GM10248 (cell line): ENCODE measurements at regions not wholly inside any gene's neighbourhood (a gene's known extent, or its start where the extent isn't known, plus 50 kb on each side); places are given as distances from the start of the nearest gene placed in this dataset.

Experiments used
- CTCF ChIA-PET: fragments of 300-600 bp; sonication (Branson Sonifier 250); formaldehyde crosslinking; extraction: SDS; loops from one replicate; lab custom pipeline; 2021; ENCODE audit warnings: antibody characterized with exemption; lab: Yijun Ruan, JAX
- POLR2A ChIA-PET: fragments of 350-650 bp; sonication (Branson Sonifier 250); formaldehyde crosslinking; extraction: SDS; loops from one replicate; lab custom pipeline; 2020; ENCODE audit warnings: antibody characterized with exemption; lab: Yijun Ruan, JAX
- DNase-seq: peaks from one replicate; pipeline ENCODE4 v3.0.0; 2012; ENCODE audit errors: extremely low spot score
- TF ChIP-seq, protein P1 (sequence below): IDR thresholded peaks from 2 replicates; pipeline ENCODE4 v1.5.1; 2012; ENCODE audit warnings: mild to moderate bottlenecking, low read depth; ENCODE audit errors: extremely low read depth, missing control alignments, control extremely low read depth

- ChIA-PET CTCF (interaction anchor here (0.7 to 3.1 kb wide), 3 partner anchors 13 to 33 kb away, joined by 3 to 14 read pairs (median 3); no protein-coding TSS in a partner anchor), POLR2A (no interaction called here)
- no peak for DNase-seq
- TF ChIP-seq, protein P1, sequence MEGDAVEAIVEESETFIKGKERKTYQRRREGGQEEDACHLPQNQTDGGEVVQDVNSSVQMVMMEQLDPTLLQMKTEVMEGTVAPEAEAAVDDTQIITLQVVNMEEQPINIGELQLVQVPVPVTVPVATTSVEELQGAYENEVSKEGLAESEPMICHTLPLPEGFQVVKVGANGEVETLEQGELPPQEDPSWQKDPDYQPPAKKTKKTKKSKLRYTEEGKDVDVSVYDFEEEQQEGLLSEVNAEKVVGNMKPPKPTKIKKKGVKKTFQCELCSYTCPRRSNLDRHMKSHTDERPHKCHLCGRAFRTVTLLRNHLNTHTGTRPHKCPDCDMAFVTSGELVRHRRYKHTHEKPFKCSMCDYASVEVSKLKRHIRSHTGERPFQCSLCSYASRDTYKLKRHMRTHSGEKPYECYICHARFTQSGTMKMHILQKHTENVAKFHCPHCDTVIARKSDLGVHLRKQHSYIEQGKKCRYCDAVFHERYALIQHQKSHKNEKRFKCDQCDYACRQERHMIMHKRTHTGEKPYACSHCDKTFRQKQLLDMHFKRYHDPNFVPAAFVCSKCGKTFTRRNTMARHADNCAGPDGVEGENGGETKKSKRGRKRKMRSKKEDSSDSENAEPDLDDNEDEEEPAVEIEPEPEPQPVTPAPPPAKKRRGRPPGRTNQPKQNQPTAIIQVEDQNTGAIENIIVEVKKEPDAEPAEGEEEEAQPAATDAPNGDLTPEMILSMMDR: no peak
Measured at GRCh38 chr16:14333361-14333760, 262.2 kb downstream of the MRTFB start.

- ChIA-PET CTCF (no interaction called here), POLR2A (no interaction called here)
- DNase-seq: no peak
- TF ChIP-seq, protein P1: no peak
Measured at GRCh38 chr16:14331020-14331419, 259.9 kb downstream of the MRTFB start.

GRCh38 chr16:14329727-14330350 is 258.7 kb downstream of the MRTFB start:
- ChIA-PET CTCF (interaction anchor here (1.3 kb wide), 1 partner anchor 13 kb away, joined by 3 read pairs; no protein-coding TSS in a partner anchor), POLR2A (no interaction called here)
- DNase-seq: no peak
- TF ChIP-seq, protein P1: no peak

- CTCF ChIA-PET: interaction anchor here (0.9 to 2.4 kb wide), 3 partner anchors 10 to 16 kb away, joined by 3 to 6 read pairs (median 3); no protein-coding TSS in a partner anchor
- TF ChIP-seq, protein P1: no peak
- POLR2A ChIA-PET: no interaction called here
- no peak for DNase-seq
Measured at GRCh38 chr16:14325502-14326401, 254.6 kb downstream of the MRTFB start.

DNA sequence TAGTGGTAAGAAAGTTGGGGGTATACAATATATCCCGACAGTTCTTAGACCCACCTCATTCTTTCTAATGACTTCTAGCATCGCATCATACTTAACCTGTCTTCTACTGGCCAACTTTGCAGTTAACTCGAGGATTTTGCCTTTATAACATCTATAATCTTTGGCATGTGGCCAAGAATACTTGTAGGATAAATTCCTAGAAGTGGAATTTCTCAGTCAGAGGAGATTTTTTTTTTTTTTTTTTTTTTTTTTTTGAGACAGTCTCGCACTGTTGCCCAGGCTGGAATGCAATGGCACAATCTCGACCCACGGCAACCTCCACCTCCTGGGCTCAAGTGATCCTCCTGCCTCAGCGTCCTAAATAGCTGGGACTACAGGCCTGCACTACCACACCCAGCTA is 253.5 kb downstream of the MRTFB start:
- POLR2A ChIA-PET: no interaction called here
- TF ChIP-seq, protein P1: no peak
- no peak for DNase-seq
- CTCF ChIA-PET: interaction anchor here (1.1 to 1.7 kb wide), 2 partner anchors 15 to 204 kb away, joined by 3 read pairs; no protein-coding TSS in a partner anchor

DNA sequence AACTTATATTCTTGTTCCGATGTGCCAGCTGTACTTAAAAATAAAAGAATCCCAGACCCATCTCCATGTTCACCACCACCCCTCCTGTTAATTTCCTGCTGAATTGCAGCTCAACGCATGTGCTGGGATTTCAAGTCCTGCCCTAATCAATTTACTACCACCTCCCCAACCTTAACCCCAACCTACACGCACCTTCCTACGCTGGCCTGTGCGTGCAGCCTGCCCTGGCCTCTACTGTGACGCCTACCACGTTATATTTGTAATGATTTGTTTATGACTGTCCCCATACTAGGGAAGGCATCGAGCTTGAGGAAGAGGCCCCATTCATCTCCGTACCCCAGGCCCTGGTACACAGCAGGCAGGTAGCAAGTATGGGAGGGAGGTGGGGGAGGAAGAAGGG is 251.1 kb downstream of the MRTFB start:
- no peak for DNase-seq
- CTCF ChIA-PET: interaction anchor here (0.8 to 1.2 kb wide), 3 partner anchors 9 to 21 kb away, joined by 3 read pairs; no protein-coding TSS in a partner anchor
- TF ChIP-seq, protein P1: no peak
- POLR2A ChIA-PET: no interaction called here
